DOHH2 (cell line): ENCODE measurements at regions not wholly inside any gene's neighbourhood (a gene's known extent, or its start where the extent isn't known, plus 50 kb on each side); places are given as distances from the start of the nearest gene placed in this dataset.

ENCODE experiments used
- H3F3A ChIP-seq: fragments of 200-600 bp; sonication (generic), shearing (Covaris generic); 2 replicates; pipeline ENCODE4 v1.6.0; 2016; ENCODE audit warnings: antibody characterized with exemption, mild to moderate bottlenecking; ENCODE audit not compliant: control insufficient read depth, insufficient read depth
- H3K27ac ChIP-seq: fragments of 200-600 bp; sonication (generic); 2 replicates; pipeline ENCODE4 v1.5.1; 2014; ENCODE audit warnings: low read depth, mild to moderate bottlenecking, low read length, moderate library complexity
- H3K27me3 ChIP-seq: fragments of 200-600 bp; sonication (generic); 2 replicates; pipeline ENCODE4 v1.6.1; 2014; ENCODE audit warnings: mild to moderate bottlenecking, low read length, mixed read lengths; ENCODE audit not compliant: control insufficient read depth
- H3K36me3 ChIP-seq: fragments of 200-600 bp; sonication (generic); 2 replicates; pipeline ENCODE4 v1.6.1; 2014; ENCODE audit warnings: mild to moderate bottlenecking, low read length, moderate library complexity, mixed read lengths; ENCODE audit not compliant: control insufficient read depth
- H3K4me1 ChIP-seq: fragments of 200-600 bp; sonication (generic); 2 replicates; pipeline ENCODE4 v1.6.1; 2014; ENCODE audit warnings: mild to moderate bottlenecking, low read length, mixed read lengths; ENCODE audit not compliant: control insufficient read depth
- H3K4me2 ChIP-seq: fragments of 200-600 bp; sonication (generic); 2 replicates; pipeline ENCODE4 v1.6.0; 2014; ENCODE audit warnings: mild to moderate bottlenecking, low read length, moderate library complexity
- H3K4me3 ChIP-seq: fragments of 200-600 bp; sonication (generic); 2 replicates; pipeline ENCODE4 v1.5.1; 2014; ENCODE audit warnings: mild to moderate bottlenecking, low read length, mixed read lengths
- H3K79me2 ChIP-seq: fragments of 200-600 bp; sonication (generic); 2 replicates; pipeline ENCODE4 v1.6.1; 2014; ENCODE audit warnings: mild to moderate bottlenecking, low read length, mixed read lengths; ENCODE audit not compliant: control insufficient read depth
- H3K9me2 ChIP-seq: fragments of 200-600 bp; sonication (generic); replicated peaks from 2 replicates; pipeline ENCODE4 v1.6.1; 2014; ENCODE audit warnings: mild to moderate bottlenecking, low read length, mixed read lengths; ENCODE audit not compliant: control insufficient read depth
- H3K9me3 ChIP-seq: fragments of 200-600 bp; sonication (generic); 2 replicates; pipeline ENCODE4 v1.6.1; 2014; ENCODE audit warnings: antibody characterized with exemption, low read length, mixed read lengths; ENCODE audit not compliant: control insufficient read depth, insufficient read depth
- H4K20me1 ChIP-seq: fragments of 200-600 bp; sonication (generic); 2 replicates; pipeline ENCODE4 v1.6.0; 2014; ENCODE audit warnings: low read depth, mild to moderate bottlenecking, antibody characterized with exemption, low read length, moderate library complexity; ENCODE audit not compliant: control insufficient read depth, insufficient read depth
- EZH2phosphoT487 ChIP-seq: fragments of 200-600 bp; sonication (generic); IDR thresholded peaks from 2 replicates; pipeline ENCODE4 v1.6.1; 2017; ENCODE audit warnings: borderline replicate concordance, mild to moderate bottlenecking, antibody characterized with exemption, low read length, moderate library complexity, mixed read lengths
- TF ChIP-seq, protein P1 (sequence below): fragments of 200-600 bp; sonication (generic); IDR thresholded peaks from one replicate; pipeline ENCODE4 v1.5.1; 2014; ENCODE audit warnings: antibody characterized with exemption, mild to moderate bottlenecking, low read depth, low read length; ENCODE audit not compliant: poor library complexity, severe bottlenecking

DNA sequence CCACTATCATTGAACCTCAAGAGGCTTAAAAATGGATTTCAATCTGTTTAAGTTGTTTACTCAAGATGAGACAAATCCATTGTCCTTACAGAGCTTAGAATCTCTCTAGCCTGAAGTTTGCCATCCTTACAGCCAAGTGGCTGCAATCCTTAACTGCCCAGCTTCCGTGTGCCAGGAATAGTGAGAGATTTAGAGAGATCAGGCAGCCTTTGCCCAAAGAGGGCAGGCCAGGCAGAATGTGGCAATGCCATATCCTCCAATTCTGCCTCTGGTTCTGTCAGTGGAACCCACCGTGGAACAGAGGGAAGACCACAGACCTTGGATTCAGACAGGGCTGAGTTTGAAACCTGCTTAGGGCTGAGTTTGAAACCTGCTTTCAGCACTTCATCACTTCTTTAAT, 374.3 kb downstream of the VPS13C start:
- H3K27me3 ChIP-seq: no peaks in the 10 kb centered on the region
- H3K27ac ChIP-seq: no peak overlapping the region
- H4K20me1 ChIP-seq: no peaks in the 10 kb centered on the region
- H3K9me2 ChIP-seq: no peaks in the 10 kb centered on the region
- no peaks in the 10 kb centered on the region for H3K79me2 ChIP-seq
- H3K4me3 ChIP-seq: no peak overlapping the region
- H3K4me1 ChIP-seq: no peaks in the 10 kb centered on the region
- H3K36me3 ChIP-seq: no peaks in the 10 kb centered on the region
- H3K9me3 ChIP-seq: no peaks in the 10 kb centered on the region
- TF ChIP-seq, protein P1, sequence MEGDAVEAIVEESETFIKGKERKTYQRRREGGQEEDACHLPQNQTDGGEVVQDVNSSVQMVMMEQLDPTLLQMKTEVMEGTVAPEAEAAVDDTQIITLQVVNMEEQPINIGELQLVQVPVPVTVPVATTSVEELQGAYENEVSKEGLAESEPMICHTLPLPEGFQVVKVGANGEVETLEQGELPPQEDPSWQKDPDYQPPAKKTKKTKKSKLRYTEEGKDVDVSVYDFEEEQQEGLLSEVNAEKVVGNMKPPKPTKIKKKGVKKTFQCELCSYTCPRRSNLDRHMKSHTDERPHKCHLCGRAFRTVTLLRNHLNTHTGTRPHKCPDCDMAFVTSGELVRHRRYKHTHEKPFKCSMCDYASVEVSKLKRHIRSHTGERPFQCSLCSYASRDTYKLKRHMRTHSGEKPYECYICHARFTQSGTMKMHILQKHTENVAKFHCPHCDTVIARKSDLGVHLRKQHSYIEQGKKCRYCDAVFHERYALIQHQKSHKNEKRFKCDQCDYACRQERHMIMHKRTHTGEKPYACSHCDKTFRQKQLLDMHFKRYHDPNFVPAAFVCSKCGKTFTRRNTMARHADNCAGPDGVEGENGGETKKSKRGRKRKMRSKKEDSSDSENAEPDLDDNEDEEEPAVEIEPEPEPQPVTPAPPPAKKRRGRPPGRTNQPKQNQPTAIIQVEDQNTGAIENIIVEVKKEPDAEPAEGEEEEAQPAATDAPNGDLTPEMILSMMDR: no peak
- TF ChIP-seq EZH2phosphoT487: no peak
- no peaks in the 10 kb centered on the region for H3F3A ChIP-seq
- H3K4me2 ChIP-seq: no peak overlapping the region

GRCh38 chr15:61685534-61685933, 374.7 kb downstream of the VPS13C start:
- H3K4me2 ChIP-seq: no peak overlapping the region
- no peaks in the 10 kb centered on the region for H3K9me3 ChIP-seq
- TF ChIP-seq, protein P1: no peak
- no peak for TF ChIP-seq EZH2phosphoT487
- H3F3A ChIP-seq: no peaks in the 10 kb centered on the region
- H3K4me3 ChIP-seq: no peak overlapping the region
- no peak overlapping the region for H3K27ac ChIP-seq
- H3K79me2 ChIP-seq: no peaks in the 10 kb centered on the region
- no peaks in the 10 kb centered on the region for H4K20me1 ChIP-seq
- H3K36me3 ChIP-seq: no peaks in the 10 kb centered on the region
- H3K4me1 ChIP-seq: no peaks in the 10 kb centered on the region
- H3K27me3 ChIP-seq: no peaks in the 10 kb centered on the region
- no peaks in the 10 kb centered on the region for H3K9me2 ChIP-seq

DNA sequence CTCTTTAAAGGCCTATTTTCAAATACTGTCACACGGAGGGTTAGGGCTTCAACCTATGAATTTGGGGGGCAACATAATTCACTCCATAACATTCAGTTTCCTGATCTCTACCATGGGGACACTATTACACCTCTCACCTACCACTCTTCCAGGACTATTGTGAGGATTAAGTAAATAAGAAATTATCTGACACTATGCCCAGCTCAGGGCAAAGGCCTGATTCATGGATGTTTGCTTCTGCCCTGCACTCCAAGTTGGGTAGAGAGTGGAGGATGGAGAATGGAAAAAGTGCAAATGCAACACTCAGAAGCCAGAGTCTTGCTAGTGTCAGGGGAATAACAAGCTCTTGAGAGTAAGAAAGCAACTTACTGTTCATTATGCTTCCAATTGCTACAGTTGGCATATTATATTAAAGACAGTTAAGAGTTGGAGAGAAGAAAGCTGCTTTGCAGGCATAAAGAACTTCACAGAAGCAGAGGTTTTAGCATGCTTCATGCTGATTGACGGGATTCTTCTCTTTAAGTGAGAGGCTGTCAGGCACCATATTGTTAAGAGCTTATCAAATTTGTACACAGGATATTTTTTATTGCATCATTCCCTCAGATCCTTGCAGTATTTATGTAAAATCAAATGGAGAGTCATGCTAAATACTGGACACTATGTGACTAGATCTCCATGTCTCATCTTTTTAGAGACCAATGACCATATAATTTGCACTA, 375.3 kb downstream of the VPS13C start:
- no peaks in the 10 kb centered on the region for H3F3A ChIP-seq
- no peaks in the 10 kb centered on the region for H3K79me2 ChIP-seq
- no peak overlapping the region for H3K4me2 ChIP-seq
- H3K27me3 ChIP-seq: no peaks in the 10 kb centered on the region
- no peaks in the 10 kb centered on the region for H4K20me1 ChIP-seq
- H3K4me3 ChIP-seq: no peak overlapping the region
- H3K9me2 ChIP-seq: no peaks in the 10 kb centered on the region
- H3K4me1 ChIP-seq: no peaks in the 10 kb centered on the region
- TF ChIP-seq, protein P1: no peak
- TF ChIP-seq EZH2phosphoT487: no peak
- no peaks in the 10 kb centered on the region for H3K36me3 ChIP-seq
- H3K27ac ChIP-seq: no peak overlapping the region
- no peaks in the 10 kb centered on the region for H3K9me3 ChIP-seq
